GM18873 (cell line): ENCODE measurements at regions not wholly inside any gene's neighbourhood (a gene's known extent, or its start where the extent isn't known, plus 50 kb on each side); places are given as distances from the start of the nearest gene placed in this dataset.
A peak's percentile ranks its signal among the peaks of the same experiment; 100 is the strongest.
"Not testable (repeated sequence)": the region's sequence is repeated elsewhere in the genome, so short reads cannot be mapped to it uniquely, and the experiment has no call there.

Experiments
- ATAC-seq: cut with Tn5 transposase; IDR thresholded peaks from one replicate; pipeline ENCODE4 v1.9.1; 2021; ENCODE audit warnings: mild to moderate bottlenecking, moderate library complexity, moderate number of reproducible peaks; ENCODE audit not compliant: unreplicated experiment, low FRiP score

DNA sequence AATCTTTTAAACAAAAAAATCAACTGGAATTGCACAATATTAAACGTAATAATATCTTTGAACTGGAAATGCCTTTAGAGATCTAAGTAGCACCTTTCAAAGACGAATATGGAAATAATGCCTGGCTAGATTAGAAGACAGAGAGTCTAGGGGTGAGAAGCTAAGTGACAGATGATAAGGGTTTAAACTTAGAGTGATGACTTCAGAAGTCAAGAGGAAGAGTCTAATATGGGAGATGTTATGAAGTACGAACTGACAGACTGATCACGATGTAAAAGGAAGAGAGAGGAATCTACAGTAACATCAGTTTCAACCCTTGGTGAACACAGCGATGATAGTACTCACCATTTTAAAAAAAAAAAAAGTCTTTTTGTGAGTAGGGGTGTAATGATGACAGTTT is 57.9 kb downstream of the HINT1 start:
- ATAC-seq = no peak

DNA sequence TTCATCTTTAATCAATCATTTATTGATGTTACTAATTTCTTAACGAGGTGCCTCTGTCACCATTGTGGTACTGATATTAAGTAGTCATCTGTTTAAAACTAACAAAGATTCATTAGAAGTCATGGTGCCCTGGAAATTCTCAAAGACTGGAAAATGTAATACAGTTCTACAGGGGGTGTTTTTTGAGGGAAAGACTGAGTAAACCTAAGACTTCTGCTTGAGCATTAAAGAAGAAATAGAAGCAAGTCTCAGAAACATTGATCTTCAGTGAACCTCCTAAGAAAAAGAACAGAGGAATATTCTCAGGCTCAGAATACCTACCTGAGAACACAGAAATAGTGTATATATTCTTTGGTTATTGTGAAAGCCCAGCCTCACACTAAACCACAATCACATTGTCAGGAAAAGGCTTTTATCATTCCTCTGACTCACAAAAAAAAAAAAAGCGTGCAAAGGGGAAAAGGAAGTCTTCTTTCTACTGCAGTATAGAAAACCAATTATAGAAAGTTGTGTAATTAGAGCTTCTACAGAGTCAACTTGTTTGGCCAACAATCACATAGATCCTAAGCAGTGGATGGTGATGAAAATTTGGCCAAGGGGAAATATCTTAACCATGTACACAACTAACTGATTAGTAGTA is 60.8 kb downstream of the HINT1 start:
- ATAC-seq = no peak

DNA sequence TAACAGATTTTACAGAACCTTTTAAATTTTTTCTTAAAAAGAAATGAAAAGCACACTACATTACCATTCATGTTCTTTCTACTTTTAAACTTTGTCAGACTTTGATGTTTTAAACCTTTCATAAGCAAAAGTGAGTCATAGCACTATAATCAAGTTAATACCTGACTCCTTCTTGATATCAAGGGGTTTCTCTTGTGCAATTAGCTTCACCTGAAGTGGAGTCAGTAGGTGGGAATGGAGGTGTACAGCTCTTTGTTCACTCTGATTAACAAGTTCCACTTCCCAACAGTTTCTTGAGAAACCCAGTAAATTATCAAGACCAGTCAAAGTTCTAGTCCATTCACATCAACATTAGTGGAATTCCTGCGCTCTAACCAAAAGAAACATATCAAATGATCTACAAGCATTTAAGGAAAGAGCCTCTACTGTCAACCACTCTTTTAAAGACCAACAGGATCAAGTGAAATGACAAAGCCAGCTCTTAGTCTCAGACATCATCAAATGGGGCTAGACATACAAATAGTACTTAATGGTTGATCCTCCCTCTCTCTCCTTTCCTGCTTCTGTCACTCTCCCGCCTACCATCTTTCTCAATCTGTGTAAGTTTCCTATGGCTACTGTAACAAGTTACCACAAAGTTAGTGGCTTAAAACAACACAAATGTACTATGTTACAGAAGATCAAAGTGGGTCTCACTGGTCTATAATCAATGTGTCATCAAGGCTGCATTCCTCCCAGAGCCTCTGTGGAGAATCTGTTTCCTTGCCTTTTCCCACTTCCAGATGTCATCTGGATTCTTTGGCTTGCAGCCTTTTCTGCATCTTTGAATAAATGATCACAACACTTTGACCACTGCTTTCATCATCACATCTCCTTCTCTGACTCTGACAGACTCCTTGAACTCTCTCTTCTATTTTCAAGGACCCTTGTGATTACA is 68.0 kb downstream of the HINT1 start:
- ATAC-seq = no peak

DNA sequence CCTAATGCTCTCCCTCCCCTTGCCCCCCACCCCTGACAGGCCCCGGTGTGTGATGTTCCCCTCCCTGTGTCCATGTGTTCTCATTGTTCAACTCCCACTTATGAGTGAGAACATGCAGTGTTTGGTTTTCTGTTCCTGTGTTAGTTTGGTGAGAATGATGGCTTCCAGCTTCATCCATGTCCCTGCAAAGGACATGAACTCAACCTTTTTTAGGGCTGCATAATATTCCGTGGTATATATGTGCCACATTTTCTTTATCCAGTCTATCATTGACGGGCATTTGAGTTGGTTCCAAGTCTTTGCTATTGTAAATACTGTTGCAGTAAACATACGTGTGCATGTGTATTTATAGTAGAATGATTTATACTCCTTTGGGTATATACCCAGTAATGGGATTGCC is 69.5 kb downstream of the HINT1 start:
- not testable (repeated sequence) for ATAC-seq

DNA sequence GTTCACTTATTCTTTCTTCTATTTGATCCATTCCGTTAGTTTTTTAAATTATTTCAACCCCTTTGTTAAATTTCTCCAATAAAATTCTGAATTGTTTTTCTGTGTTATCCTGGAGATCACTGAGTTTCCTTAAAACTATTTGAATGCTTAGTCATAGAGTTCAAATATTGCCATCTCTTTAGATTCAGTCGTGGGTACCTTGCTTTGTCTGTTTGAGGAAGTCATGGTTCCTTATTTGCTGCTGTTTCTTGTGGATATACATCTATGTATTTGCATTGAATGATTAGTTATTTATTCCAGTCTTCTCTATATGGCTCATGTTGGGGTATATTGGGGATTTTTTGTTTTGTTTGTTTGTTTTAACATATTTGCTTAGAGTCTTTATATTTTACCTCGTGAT is 80.6 kb downstream of the HINT1 start:
- ATAC-seq = no peak

DNA sequence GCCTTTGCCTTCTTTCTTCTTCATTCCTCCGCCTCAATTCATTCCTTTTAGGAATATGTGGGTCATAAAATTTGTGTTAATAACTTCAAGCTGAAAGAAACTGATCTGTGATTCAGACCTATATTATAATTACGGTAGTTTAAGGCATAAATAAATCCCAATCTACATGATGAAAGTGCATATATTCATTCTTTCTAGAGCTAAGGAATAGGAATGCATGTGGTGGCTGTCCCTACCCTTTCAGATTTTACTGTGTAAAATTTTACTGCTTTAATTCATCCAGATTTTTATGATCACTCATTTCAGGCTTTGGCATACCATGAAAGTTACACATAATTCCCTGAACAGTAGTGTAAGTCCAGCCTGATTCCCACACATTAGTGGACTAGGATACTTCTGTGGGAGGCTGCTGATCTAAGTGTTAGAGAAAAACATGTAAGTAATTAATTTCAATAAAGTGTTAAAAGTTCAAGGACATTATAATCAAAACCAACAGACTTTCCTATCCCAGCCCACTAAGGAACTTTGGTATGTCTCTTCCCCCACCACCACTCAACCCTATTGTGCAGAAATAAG is 83.1 kb downstream of the HINT1 start:
- no peak for ATAC-seq

DNA sequence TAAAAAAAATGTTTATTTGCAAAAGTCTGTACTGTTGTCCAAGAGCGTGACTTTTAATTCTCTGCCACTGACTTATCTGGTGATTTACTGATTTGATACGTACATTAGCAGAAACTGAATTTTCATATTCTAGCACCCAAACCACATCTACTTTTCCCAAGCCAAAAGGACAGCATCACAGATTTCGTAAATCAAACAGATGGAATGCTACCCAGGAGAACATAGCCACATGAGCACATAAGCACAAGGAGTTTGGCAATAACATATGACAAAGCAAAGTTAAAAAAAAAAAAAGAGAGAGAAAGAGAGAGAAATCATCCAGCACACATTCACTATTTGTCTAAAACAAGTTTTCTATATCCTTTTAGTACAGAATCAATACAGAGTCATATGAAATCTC is 83.7 kb downstream of the HINT1 start:
- ATAC-seq = no peak

DNA sequence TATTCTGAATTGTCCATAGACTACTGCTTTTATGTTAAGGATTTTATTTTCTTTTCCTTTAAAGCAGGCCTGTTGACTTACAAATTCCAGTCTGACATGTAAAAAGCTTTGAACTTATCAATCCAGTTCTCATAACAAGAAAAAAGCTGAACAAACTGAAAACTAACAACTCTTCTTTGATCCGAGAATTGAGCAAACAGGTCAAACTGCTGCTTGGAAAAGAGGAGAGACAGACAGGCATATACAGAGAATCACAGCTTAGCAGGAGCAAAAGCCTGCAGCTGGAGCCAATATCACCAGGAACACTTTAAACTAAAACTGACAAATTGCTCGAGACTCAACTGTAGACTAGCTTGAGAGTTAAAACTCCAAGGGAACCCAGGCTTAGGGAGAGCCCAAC is 85.8 kb downstream of the HINT1 start:
- ATAC-seq = no peak

DNA sequence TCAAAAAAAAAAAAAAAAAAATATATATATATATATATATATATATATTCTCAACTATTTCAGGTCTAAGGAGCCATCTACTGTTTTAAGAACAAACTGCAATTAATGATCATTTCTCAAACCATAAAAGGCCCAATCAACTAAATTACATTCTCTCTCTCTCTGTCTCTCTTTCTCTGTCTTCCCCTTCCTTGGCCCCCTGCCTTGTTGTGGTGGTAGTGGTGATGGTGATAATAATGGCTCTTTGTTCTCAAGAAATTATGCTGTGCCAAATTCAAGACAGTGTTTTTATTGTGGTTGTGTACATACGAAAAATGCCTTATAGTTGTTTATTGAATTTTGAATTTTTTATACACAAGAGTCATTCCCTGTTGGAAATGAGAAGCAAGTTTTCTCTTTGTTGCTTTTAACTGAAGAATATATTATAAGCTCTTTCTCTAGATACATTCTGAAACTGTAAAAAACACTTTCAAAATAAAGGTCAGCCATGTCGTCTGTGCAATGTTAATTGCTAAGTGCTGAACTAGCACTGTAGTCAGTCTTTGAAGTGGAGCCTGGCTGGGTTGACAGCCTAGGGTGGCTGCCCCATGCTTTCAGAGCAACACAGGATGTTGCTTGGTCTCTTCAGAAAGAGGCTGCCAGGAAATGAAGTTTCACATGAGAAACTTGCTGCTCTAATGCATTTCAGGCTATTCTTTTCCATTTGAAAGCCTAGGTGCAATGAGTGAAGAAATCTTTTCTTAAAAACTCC is 96.0 kb downstream of the HINT1 start:
- peak; percentile 95 for ATAC-seq

DNA sequence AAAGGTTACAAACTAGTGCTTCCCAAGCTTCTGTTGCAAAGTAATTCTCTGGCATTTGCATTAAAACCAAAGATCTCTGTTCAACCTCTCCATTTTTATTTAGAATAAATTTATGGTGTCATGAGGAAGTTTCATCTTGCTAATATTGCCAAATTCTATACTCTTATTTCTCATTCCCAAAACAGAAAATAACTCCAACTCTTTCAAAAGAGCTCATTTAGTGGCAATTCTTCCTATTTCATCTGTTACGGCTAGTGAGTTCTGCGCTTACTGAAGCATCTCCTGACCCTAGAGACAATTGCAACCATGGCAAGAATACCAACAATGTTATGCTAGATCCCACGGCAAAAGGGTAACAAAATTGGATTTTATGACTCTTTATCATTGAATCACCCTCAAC is 97.0 kb downstream of the HINT1 start:
- no peak for ATAC-seq

DNA sequence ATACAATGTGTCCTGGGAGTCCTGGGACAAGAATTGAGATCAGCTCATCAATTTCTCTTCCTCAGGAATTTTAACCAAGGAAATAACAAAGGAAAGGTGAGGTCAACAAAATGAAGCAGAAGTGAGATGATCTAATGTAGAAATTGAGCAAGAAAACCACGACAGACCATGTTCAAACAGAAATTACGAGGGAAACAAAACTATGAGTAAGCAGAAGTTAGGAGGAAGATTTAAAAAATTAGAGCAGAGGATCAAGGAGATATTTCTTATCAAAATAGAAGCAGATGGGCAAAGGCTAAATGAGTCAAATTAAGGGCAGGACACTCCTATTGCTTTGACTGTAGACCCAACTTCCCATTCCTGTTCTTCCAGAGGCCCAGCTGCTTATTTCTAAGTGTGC is 97.4 kb downstream of the HINT1 start:
- no peak for ATAC-seq

DNA sequence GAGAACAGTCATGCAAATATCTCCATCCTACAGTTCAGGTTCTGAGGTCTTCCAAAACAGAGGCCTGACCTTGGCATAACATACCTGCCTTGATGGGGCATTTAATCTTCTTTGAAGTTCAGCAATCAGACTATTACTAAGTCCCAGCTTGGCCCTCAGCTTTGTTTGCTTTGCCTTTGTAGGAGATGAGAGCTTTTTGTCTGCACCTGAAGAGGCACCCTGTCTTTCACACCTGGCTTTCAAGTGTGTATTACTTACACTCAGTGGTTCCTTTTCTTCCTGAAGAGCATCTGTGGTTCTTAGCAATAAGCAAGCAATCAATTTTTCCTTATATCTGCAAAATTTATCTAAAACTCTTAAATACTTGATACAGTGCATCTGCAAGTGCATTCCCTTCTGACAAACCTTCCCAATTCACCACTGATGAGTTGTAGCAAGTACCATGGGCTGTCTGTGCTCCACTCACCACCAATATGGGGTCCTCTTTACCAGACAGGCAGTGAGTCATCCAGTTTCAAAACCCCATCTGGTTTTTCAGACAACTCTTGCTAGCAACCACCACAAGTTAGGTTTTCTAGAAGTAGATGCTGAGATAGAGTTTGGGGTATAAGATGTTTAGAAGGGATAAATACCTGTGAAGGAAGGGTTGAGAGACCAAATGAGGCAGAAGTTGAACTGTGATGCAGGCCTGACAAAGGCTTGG is 100.2 kb downstream of the HINT1 start:
- ATAC-seq = no peak

DNA sequence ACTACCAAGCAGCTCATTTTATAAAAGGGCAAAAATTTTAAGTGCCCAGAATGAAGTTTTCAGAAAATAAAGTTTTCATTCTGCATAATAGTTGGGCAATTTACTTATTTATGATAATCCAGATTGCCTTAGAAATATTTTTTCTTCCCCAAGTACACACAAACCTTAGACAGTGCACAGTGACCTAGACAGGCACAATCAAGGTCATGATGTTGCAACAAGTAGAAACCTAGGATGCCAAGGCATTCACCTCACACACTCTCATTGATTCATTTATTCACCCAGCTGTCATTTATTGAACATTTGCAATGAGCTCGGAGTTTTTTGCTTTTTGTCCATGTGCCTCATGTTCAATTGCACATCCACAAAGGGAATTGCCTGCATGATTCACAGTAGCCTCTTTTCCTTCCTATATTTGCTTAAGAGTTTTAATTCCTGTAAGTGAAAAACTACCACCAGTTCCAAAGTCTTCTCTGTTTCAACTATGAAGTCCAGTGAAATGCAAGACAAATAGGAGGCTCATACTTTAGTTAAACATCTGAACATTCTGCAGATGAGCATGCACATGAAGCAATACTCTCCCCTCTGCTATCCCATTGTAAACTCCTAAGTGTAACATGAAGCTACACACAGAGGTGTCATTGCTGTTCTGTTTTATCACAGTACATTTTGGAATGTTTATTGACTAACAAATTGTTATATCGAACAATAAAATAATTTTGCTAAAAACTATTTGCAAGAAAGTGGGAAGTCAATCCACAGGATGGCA is 122.9 kb downstream of the HINT1 start:
- ATAC-seq = no peak

DNA sequence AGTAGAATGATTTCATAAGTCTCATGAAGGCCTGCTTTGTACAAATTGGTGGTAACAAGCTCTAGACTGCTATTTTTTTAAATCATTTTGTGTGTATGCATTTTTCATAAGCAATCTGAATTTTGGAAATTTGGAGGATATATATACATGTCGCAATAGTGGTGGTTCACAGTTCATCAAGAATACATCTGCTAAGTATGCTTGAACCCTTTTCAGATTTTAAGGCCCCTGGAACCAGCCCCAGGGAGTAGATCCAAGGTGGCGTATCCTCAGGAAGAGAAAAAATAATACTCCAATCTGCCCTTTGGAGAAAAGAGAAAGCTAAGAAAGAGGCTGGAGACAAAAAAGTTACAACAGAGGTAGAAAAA is 141.6 kb downstream of the HINT1 start:
- no peak for ATAC-seq

DNA sequence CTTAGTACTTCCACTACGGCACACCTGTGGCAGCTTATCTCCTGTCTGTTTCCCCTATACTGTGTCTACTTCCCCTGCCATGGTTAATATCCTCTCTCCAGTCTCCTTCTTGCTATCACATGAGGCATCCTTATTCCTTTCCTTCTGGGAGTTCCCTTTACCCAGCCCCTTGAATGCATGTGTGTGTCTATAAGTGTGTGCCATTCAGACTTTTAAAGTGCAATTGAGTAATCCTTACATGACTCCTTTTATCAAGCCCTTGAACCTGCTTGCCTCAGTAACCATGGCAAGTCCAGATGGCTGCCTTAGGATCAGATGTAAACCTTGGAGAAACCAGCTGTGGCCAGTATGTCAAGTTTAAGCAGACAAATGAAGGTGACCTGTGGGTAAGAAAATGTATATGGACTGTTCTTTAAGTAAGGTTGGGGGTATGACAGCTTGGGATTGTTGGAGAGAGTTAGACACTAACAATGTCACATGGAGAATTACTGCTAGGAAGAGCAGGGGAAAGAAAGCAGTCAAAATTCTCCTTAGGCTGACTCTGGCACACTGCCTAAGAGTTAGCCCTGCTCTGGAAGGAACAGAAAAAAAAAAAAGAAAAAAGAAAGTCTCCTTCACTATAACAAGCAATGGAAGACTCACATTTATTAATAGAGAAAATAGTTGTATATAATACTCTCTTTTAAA is 142.1 kb downstream of the HINT1 start:
- no peak for ATAC-seq

DNA sequence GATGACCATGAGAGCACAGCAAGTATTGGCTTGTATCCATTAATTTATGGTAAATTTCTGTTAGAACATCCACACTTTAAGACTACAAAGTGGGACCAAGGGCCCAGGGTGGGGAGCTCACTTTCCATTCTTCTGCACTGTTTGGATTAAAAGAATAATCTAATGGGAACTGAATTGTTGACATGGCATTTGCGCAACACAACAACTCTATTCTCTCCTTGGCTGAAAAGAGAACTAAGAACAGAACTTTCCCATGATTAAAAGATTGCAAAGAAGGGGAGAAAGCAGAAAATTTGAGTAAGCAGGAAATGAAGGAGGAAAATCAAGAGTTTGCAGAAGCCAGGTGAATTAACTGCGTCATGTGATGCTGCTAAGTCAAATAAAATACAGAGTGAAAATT is 143.4 kb downstream of the HINT1 start:
- no peak for ATAC-seq

DNA sequence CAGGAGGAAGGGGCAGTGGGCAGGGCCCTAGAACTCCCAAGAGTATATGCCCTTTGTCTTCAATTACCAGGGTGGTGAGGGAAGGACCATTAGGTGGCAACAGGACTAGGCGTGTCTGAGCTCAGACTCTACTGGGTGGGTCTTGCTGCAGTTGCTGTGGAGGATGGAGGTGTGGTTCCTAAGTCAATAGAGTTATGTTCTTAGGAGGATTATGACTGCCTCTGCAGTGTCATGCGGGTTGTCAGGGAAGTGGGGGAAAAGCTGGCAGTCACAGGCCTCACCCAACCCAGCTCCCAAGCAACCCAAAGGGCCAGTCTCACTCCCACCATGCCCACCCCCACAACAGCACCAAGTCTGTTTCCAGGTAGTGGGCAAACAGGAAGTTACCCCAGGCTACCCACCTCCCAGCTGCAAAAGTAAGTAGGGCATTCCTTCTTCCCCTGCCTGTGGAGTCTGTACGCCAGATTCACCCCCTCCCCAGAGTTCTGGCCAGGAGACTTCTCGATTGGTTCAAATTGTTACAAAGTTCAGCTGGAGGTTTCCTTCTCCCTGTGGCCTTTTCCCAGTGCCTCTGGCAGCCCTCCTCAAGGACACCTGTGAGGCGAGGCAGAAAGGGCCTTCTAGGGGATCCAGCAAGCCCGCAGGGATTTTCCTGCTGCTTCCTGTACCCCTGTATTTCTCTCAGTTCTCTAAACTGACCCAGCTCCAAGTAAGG is 145.3 kb downstream of the HINT1 start:
- no peak for ATAC-seq

DNA sequence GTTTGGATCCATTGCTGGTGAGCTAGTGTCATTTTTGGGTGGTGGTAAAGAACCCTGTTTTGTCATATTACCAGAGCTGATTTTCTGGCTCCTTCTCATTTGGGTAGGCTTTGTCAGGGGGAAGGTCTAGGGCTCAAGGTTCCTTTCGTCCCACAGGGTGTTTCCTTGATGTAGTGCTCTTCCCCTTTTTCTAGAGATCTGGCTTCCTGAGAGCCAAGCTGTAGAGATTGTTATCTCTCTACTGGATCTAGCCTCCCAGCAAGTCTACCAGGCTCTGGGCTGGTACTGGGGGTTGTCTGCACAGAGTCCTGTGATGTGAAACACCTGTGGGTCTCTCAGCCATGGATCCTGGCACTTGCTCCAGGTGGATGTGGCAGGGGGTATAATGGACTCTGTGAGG is 145.9 kb downstream of the HINT1 start:
- ATAC-seq = no peak
